ENCODE measurements at regions not wholly inside any gene's neighbourhood (a gene's known extent, or its start where the extent isn't known, plus 50 kb on each side); places are given as distances from the start of the nearest gene placed in this dataset.

DNA sequence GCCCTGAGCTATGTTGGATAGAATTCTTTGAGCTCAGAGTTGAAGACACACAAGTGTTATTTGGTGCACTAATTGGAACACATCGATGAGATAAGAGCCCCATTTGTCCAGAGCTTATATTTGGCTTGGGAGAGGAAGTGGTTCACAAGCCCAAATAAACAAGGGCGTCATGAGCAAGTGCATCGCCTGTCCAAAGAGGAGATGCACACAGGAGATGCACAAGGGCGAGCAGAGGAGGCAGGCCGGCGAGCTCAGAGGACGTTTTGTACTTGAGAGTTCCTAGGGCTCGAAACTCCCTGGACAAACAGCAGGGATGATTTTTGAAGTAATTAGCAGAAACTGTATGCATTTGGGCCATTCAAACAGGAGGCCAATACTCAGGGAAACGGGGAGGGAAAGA is 212.8 kb upstream of the IRX1 start:
- no peak for TF ChIP-seq POLR2A (IDR thresholded peaks at IDR 0.05)
- TF ChIP-seq, protein P1, sequence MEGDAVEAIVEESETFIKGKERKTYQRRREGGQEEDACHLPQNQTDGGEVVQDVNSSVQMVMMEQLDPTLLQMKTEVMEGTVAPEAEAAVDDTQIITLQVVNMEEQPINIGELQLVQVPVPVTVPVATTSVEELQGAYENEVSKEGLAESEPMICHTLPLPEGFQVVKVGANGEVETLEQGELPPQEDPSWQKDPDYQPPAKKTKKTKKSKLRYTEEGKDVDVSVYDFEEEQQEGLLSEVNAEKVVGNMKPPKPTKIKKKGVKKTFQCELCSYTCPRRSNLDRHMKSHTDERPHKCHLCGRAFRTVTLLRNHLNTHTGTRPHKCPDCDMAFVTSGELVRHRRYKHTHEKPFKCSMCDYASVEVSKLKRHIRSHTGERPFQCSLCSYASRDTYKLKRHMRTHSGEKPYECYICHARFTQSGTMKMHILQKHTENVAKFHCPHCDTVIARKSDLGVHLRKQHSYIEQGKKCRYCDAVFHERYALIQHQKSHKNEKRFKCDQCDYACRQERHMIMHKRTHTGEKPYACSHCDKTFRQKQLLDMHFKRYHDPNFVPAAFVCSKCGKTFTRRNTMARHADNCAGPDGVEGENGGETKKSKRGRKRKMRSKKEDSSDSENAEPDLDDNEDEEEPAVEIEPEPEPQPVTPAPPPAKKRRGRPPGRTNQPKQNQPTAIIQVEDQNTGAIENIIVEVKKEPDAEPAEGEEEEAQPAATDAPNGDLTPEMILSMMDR (IDR thresholded peaks at IDR 0.05), result no peak

Data from lower leg skin (tissue), 3 donors.